AG04450 (cell line): ENCODE measurements at regions not wholly inside any gene's neighbourhood (a gene's known extent, or its start where the extent isn't known, plus 50 kb on each side); places are given as distances from the start of the nearest gene placed in this dataset.

ENCODE experiments used
- CTCF ChIA-PET: fragments of 300-600, 350-600 bp; formaldehyde crosslinking; extraction: SDS; loops from one replicate; lab custom pipeline; 2022; ENCODE audit warnings: antibody characterized with exemption, inconsistent platforms; lab: Charles Lee
- POLR2A ChIA-PET: fragments of 350-600 bp; formaldehyde crosslinking; extraction: SDS; loops from one replicate; lab custom pipeline; 2021; ENCODE audit warnings: antibody characterized with exemption, inconsistent platforms; lab: Yijun Ruan, JAX
- DNase-seq: peaks from one replicate; pipeline ENCODE4 v3.0.0-alpha.2; 2011; ENCODE audit warnings: low read depth, low spot score
- H3K27ac ChIP-seq: one replicate; pipeline ENCODE4 v1.5.1; 2012; ENCODE audit warnings: low read depth, low read length, control low read depth
- H3K27me3 ChIP-seq: one replicate; pipeline ENCODE4 v1.6.0; 2012; ENCODE audit warnings: low read length; ENCODE audit not compliant: control insufficient read depth, insufficient read depth
- H3K4me3 ChIP-seq: 2 replicates; pipeline ENCODE4 v1.5.1; 2011; ENCODE audit warnings: mild to moderate bottlenecking, low read depth, low read length, control low read depth
- H3K9me3 ChIP-seq: 2 replicates; pipeline ENCODE4 v1.5.1; 2012; ENCODE audit warnings: low read length; ENCODE audit not compliant: control insufficient read depth, insufficient read depth
- CTCF ChIP-seq: IDR thresholded peaks from 2 replicates; pipeline ENCODE4 v1.5.1; 2011; ENCODE audit warnings: low read depth, low read length, control low read depth, inconsistent platforms

GRCh38 chr11:23404225-23405160 lies 544.2 kb upstream of the CCDC179 start:
- no peak for TF ChIP-seq CTCF
- ChIA-PET POLR2A (no interaction called here), CTCF (no interaction called here)
- DNase-seq = no peak
- Histone ChIP-seq H3K9me3 (peaks cover 35% of the 10 kb centered on the region), H3K4me3 (no peak overlapping the region), H3K27me3 (no peaks in the 10 kb centered on the region), H3K27ac (no peak overlapping the region)

GRCh38 chr11:23405350-23405937 lies 545.2 kb upstream of the CCDC179 start:
- no peak for TF ChIP-seq CTCF
- H3K27ac ChIP-seq = no peak overlapping the region
- peaks cover 32% of the 10 kb centered on the region for H3K9me3 ChIP-seq
- no peak for DNase-seq
- no peak overlapping the region for H3K4me3 ChIP-seq
- CTCF ChIA-PET = no interaction called here
- POLR2A ChIA-PET = no interaction called here
- H3K27me3 ChIP-seq = no peaks in the 10 kb centered on the region

GRCh38 chr11:23406131-23406819 lies 546.0 kb upstream of the CCDC179 start:
- TF ChIP-seq CTCF = no peak
- H3K27me3 ChIP-seq = no peaks in the 10 kb centered on the region
- POLR2A ChIA-PET = no interaction called here
- DNase-seq = no peak
- H3K9me3 ChIP-seq = peaks cover 32% of the 10 kb centered on the region
- CTCF ChIA-PET = no interaction called here
- no peak overlapping the region for H3K4me3 ChIP-seq
- no peak overlapping the region for H3K27ac ChIP-seq

GRCh38 chr11:23413057-23413456 lies 552.8 kb upstream of the CCDC179 start:
- no peaks in the 10 kb centered on the region for H3K9me3 ChIP-seq
- no peak overlapping the region for H3K27ac ChIP-seq
- ChIA-PET POLR2A (no interaction called here), CTCF (interaction anchor here (0.7 kb wide), 1 partner anchor 602 kb away, joined by 3 read pairs; no protein-coding TSS in a partner anchor)
- no peak for DNase-seq
- TF ChIP-seq CTCF = no peak
- H3K27me3 ChIP-seq = no peaks in the 10 kb centered on the region
- no peak overlapping the region for H3K4me3 ChIP-seq

GRCh38 chr11:23423104-23423503 lies 562.8 kb upstream of the CCDC179 start:
- CTCF ChIA-PET = no interaction called here
- peak; percentile 29 for DNase-seq
- Histone ChIP-seq H3K27ac (no peak overlapping the region), H3K4me3 (no peak overlapping the region), H3K27me3 (no peaks in the 10 kb centered on the region), H3K9me3 (no peaks in the 10 kb centered on the region)
- POLR2A ChIA-PET = no interaction called here
- TF ChIP-seq CTCF = no peak
